ENCODE measurements at regions not wholly inside any gene's neighbourhood (a gene's known extent, or its start where the extent isn't known, plus 50 kb on each side); places are given as distances from the start of the nearest gene placed in this dataset.

- Histone ChIP-seq H3K27me3 (ENCODE audit: insufficient read depth, low read length) (no peaks in the 10 kb centered on the region), H3K4me3 (ENCODE audit: low read depth, low read length) (no peak overlapping the region), H2AFZ (ENCODE audit: low read length, unreplicated experiment) (peak overlapping the region; percentile 71), H3K27ac (ENCODE audit: low read depth, low read length) (peak overlapping the region; percentile 86), H3K4me1 (ENCODE audit: control insufficient read depth, insufficient read depth, low read length, unreplicated experiment) (peaks cover 14% of the 10 kb centered on the region), H3K79me2 (ENCODE audit: control insufficient read depth, insufficient read depth, low read length, unreplicated experiment) (no peaks in the 10 kb centered on the region), H3K36me3 (ENCODE audit: insufficient read depth, low read length) (no peaks in the 10 kb centered on the region)
These were observed 280.4 kb downstream of the SETD4 start for GRCh38 chr21:35779690-35780570.

- H3K79me2 ChIP-seq (ENCODE audit: control insufficient read depth, insufficient read depth, low read length, unreplicated experiment), result no peaks in the 10 kb centered on the region
- no peak overlapping the region for H2AFZ ChIP-seq (ENCODE audit: low read length, unreplicated experiment)
- H3K27me3 ChIP-seq (ENCODE audit: insufficient read depth, low read length), result no peaks in the 10 kb centered on the region
- peaks cover 14% of the 10 kb centered on the region for H3K4me1 ChIP-seq (ENCODE audit: control insufficient read depth, insufficient read depth, low read length, unreplicated experiment)
- H3K27ac ChIP-seq (ENCODE audit: low read depth, low read length), result peak overlapping the region; percentile 86
- H3K36me3 ChIP-seq (ENCODE audit: insufficient read depth, low read length), result no peaks in the 10 kb centered on the region
- H3K4me3 ChIP-seq (ENCODE audit: low read depth, low read length), result no peak overlapping the region
These were observed 281.2 kb downstream of the SETD4 start for GRCh38 chr21:35779167-35779566.

- no peak overlapping the region for H3K4me3 ChIP-seq (ENCODE audit: low read depth, low read length)
- no peak overlapping the region for H2AFZ ChIP-seq (ENCODE audit: low read length, unreplicated experiment)
- H3K79me2 ChIP-seq (ENCODE audit: control insufficient read depth, insufficient read depth, low read length, unreplicated experiment), result no peaks in the 10 kb centered on the region
- no peak overlapping the region for H3K27ac ChIP-seq (ENCODE audit: low read depth, low read length)
- H3K27me3 ChIP-seq (ENCODE audit: insufficient read depth, low read length), result no peaks in the 10 kb centered on the region
- no peaks in the 10 kb centered on the region for H3K36me3 ChIP-seq (ENCODE audit: insufficient read depth, low read length)
- H3K4me1 ChIP-seq (ENCODE audit: control insufficient read depth, insufficient read depth, low read length, unreplicated experiment), result peaks cover 26% of the 10 kb centered on the region
These were observed 283.2 kb downstream of the SETD4 start for GRCh38 chr21:35777081-35777480.

GRCh38 chr21:35775778-35776544 lies 284.4 kb downstream of the SETD4 start:
- H3K27ac ChIP-seq (ENCODE audit: low read depth, low read length), result no peak overlapping the region

DNA sequence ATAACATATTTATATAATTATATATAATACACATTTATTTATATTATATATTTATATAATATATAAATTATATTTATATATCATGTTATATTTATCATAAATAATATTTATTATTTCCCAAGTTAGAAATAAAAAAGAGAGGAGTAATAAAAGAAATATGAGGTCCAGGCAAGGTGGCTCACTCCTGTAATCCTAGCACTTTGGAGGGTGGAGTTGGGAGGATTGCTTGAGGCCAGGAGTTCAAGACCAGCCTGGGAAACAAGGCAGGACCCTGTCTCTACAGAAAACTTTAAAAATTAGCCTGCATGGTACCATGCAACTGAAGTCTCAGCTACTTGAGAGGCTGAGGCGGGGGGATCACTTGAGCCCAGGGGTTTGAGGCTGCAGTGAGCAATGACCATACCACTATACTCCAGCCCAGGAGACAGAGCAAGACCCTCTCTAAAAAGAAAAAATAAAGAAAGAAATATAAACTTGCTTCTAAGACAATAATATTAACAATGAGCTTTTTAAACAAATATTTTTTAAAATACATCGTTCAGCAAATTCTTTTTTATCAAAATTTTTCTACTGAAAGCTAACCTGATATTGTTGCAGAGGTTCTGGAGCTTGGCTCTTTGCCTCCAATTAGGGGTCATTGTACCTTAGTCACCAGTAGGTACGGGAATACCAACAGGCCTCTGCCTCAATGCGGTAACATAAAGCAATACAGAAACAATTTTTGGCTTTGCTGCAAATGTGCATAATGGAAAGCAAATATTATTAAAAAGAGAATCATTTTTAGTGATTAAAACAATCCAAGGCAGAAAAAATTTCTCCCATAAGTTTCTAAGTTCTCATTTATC lies 290.0 kb downstream of the SETD4 start:
- Histone ChIP-seq H3K27ac (ENCODE audit: low read depth, low read length) (no peak overlapping the region), H2AFZ (ENCODE audit: low read length, unreplicated experiment) (no peak overlapping the region), H3K27me3 (ENCODE audit: insufficient read depth, low read length) (no peaks in the 10 kb centered on the region), H3K36me3 (ENCODE audit: insufficient read depth, low read length) (no peaks in the 10 kb centered on the region), H3K4me1 (ENCODE audit: control insufficient read depth, insufficient read depth, low read length, unreplicated experiment) (peaks cover 18% of the 10 kb centered on the region), H3K79me2 (ENCODE audit: control insufficient read depth, insufficient read depth, low read length, unreplicated experiment) (no peaks in the 10 kb centered on the region), H3K4me3 (ENCODE audit: low read depth, low read length) (no peak overlapping the region)

More at GRCh38 chr21:35775778-35776544, 284.4 kb downstream of the SETD4 start:
- Histone ChIP-seq H3K36me3 (ENCODE audit: insufficient read depth, low read length) (no peaks in the 10 kb centered on the region), H3K4me1 (ENCODE audit: control insufficient read depth, insufficient read depth, low read length, unreplicated experiment) (peaks cover 28% of the 10 kb centered on the region), H3K27me3 (ENCODE audit: insufficient read depth, low read length) (no peaks in the 10 kb centered on the region), H3K4me3 (ENCODE audit: low read depth, low read length) (no peak overlapping the region), H3K79me2 (ENCODE audit: control insufficient read depth, insufficient read depth, low read length, unreplicated experiment) (no peaks in the 10 kb centered on the region), H2AFZ (ENCODE audit: low read length, unreplicated experiment) (no peak overlapping the region)

- H2AFZ ChIP-seq (ENCODE audit: low read length, unreplicated experiment), result no peak overlapping the region
These were observed 292.1 kb downstream of the SETD4 start for GRCh38 chr21:35768187-35768586.

DNA sequence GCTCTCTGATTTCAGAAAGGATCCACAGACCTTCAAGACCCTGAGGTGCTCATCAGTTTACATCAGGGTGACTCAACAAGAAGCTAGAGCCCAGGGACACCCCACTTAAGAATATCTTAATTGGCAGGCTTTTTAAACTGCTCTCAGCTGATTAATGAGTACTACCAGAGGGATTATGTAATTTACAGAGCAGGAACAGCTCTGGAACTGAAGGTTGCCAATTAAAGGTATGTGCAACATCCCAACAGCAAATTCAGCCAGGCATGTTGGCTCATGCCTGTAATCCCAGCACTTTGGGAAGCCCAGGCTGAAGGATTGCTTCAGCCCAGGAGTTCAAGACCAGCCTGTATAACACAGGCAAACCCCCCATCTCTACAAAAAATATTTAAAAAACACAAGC lies 295.7 kb downstream of the SETD4 start:
- Histone ChIP-seq H3K4me1 (ENCODE audit: control insufficient read depth, insufficient read depth, low read length, unreplicated experiment) (no peaks in the 10 kb centered on the region), H3K36me3 (ENCODE audit: insufficient read depth, low read length) (no peaks in the 10 kb centered on the region), H3K27ac (ENCODE audit: low read depth, low read length) (no peak overlapping the region), H3K79me2 (ENCODE audit: control insufficient read depth, insufficient read depth, low read length, unreplicated experiment) (no peaks in the 10 kb centered on the region), H3K27me3 (ENCODE audit: insufficient read depth, low read length) (no peaks in the 10 kb centered on the region; the same call in 1 of the 2 replicates), H2AFZ (ENCODE audit: low read length, unreplicated experiment) (no peak overlapping the region), H3K4me3 (ENCODE audit: low read depth, low read length) (no peak overlapping the region)

More at GRCh38 chr21:35768187-35768586, 292.1 kb downstream of the SETD4 start:
- Histone ChIP-seq H3K36me3 (ENCODE audit: insufficient read depth, low read length) (no peaks in the 10 kb centered on the region), H3K79me2 (ENCODE audit: control insufficient read depth, insufficient read depth, low read length, unreplicated experiment) (no peaks in the 10 kb centered on the region), H3K27ac (ENCODE audit: low read depth, low read length) (no peak overlapping the region), H3K27me3 (ENCODE audit: insufficient read depth, low read length) (no peaks in the 10 kb centered on the region), H3K4me1 (ENCODE audit: control insufficient read depth, insufficient read depth, low read length, unreplicated experiment) (peaks cover 18% of the 10 kb centered on the region), H3K4me3 (ENCODE audit: low read depth, low read length) (no peak overlapping the region)

GRCh38 chr21:35764077-35764476 lies 296.2 kb downstream of the SETD4 start:
- H3K79me2 ChIP-seq (ENCODE audit: control insufficient read depth, insufficient read depth, low read length, unreplicated experiment), result no peaks in the 10 kb centered on the region
- H3K4me3 ChIP-seq (ENCODE audit: low read depth, low read length), result no peak overlapping the region
- H2AFZ ChIP-seq (ENCODE audit: low read length, unreplicated experiment), result no peak overlapping the region
- no peaks in the 10 kb centered on the region; the same call in 1 of the 2 replicates for H3K27me3 ChIP-seq (ENCODE audit: insufficient read depth, low read length)
- H3K4me1 ChIP-seq (ENCODE audit: control insufficient read depth, insufficient read depth, low read length, unreplicated experiment), result no peaks in the 10 kb centered on the region
- H3K27ac ChIP-seq (ENCODE audit: low read depth, low read length), result no peak overlapping the region
- no peaks in the 10 kb centered on the region for H3K36me3 ChIP-seq (ENCODE audit: insufficient read depth, low read length)

DNA sequence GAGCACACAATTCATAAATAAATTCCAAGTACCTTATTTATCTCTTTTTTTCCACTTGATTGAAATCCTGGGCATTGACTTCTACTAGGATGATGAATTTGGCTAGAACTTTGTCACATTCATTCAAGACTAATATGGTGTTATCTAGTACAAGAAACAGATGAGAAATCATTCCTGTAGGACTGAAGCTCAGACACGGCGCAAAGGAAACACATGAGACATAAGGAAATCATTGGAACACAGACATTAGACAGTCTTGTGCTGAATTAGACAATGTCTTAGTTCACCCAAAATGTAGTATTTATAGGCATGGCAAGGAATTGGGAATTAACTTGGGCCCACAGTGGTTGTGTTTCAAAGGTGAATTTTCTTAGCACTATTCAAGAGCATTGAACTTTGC lies 305.7 kb downstream of the SETD4 start:
- Histone ChIP-seq H3K4me3 (ENCODE audit: low read depth, low read length) (no peak overlapping the region), H3K79me2 (ENCODE audit: control insufficient read depth, insufficient read depth, low read length, unreplicated experiment) (no peaks in the 10 kb centered on the region), H3K27me3 (ENCODE audit: insufficient read depth, low read length) (peaks cover 42% of the 10 kb centered on the region), H2AFZ (ENCODE audit: low read length, unreplicated experiment) (no peak overlapping the region), H3K36me3 (ENCODE audit: insufficient read depth, low read length) (no peaks in the 10 kb centered on the region), H3K4me1 (ENCODE audit: control insufficient read depth, insufficient read depth, low read length, unreplicated experiment) (no peaks in the 10 kb centered on the region), H3K27ac (ENCODE audit: low read depth, low read length) (no peak overlapping the region)

DNA sequence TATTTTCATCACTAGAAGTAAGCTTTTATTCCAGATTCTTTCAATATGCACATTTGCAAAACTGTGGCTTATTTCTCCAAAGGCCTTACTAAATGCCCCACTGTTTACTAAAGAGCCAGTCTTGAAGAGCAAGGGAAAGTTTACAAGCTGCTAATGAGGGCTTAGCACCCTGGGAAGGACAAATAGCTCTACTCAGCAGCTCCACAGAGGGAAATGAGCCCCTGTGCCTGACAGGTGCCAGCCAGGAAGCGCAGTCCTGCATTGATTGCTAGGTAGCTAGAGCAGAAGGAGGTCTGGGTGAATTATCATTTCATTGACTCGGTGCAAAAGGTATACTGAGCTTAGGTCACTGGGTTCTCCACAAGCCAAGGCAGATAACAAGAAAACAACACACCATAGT lies 307.0 kb downstream of the SETD4 start:
- no peaks in the 10 kb centered on the region for H3K79me2 ChIP-seq (ENCODE audit: control insufficient read depth, insufficient read depth, low read length, unreplicated experiment)
- H3K27ac ChIP-seq (ENCODE audit: low read depth, low read length), result no peak overlapping the region
- no peak overlapping the region for H2AFZ ChIP-seq (ENCODE audit: low read length, unreplicated experiment)
- H3K4me1 ChIP-seq (ENCODE audit: control insufficient read depth, insufficient read depth, low read length, unreplicated experiment), result no peaks in the 10 kb centered on the region
- H3K27me3 ChIP-seq (ENCODE audit: insufficient read depth, low read length), result peaks cover 42% of the 10 kb centered on the region
- no peaks in the 10 kb centered on the region for H3K36me3 ChIP-seq (ENCODE audit: insufficient read depth, low read length)
- no peak overlapping the region for H3K4me3 ChIP-seq (ENCODE audit: low read depth, low read length)

All from ACC112 (cell line).